Neural cell (in vitro differentiated cells): ENCODE measurements at regions not wholly inside any gene's neighbourhood (a gene's known extent, or its start where the extent isn't known, plus 50 kb on each side); places are given as distances from the start of the nearest gene placed in this dataset.

Experiments
- H2AFZ ChIP-seq: fragments of 200-600, 300-800 bp; sonication (generic), shearing (Covaris generic); 2 replicates; pipeline ENCODE4 v1.6.0; 2014; ENCODE audit warnings: low read depth, mild to moderate bottlenecking, antibody characterized with exemption, low read length, moderate library complexity
- H3F3A ChIP-seq: fragments of 200-600 bp; shearing (Covaris generic); 2 replicates; pipeline ENCODE4 v1.6.1; 2016; ENCODE audit warnings: mild to moderate bottlenecking, moderate library complexity, mixed read lengths, antibody characterized with exemption, low read length; ENCODE audit not compliant: insufficient read depth, poor library complexity, severe bottlenecking
- H3K27ac ChIP-seq: fragments of 200-600, 300-800 bp; sonication (generic), shearing (Covaris generic); 2 replicates; pipeline ENCODE4 v1.5.1; 2014; ENCODE audit warnings: mild to moderate bottlenecking, low read length, moderate library complexity
- H3K27me3 ChIP-seq: fragments of 300-800, 200-600 bp; sonication (generic), shearing (Covaris generic); 2 replicates; pipeline ENCODE4 v1.6.0; 2014; ENCODE audit warnings: mild to moderate bottlenecking, low read depth, low read length, moderate library complexity; ENCODE audit not compliant: insufficient read depth
- H3K36me3 ChIP-seq: fragments of 300-800, 200-600 bp; sonication (generic), shearing (Covaris generic); 2 replicates; pipeline ENCODE4 v1.5.1; 2014; ENCODE audit warnings: mild to moderate bottlenecking, antibody characterized with exemption, low read length, moderate library complexity; ENCODE audit not compliant: insufficient read depth
- H3K4me2 ChIP-seq: fragments of 300-800, 200-600 bp; sonication (generic), shearing (Covaris generic); 2 replicates; pipeline ENCODE4 v1.6.0; 2014; ENCODE audit warnings: mild to moderate bottlenecking, low read length
- H3K4me3 ChIP-seq: fragments of 300-800, 200-600 bp; sonication (generic), shearing (Covaris generic); 2 replicates; pipeline ENCODE4 v1.5.1; 2014; ENCODE audit warnings: mild to moderate bottlenecking, low read length, moderate library complexity
- H3K79me2 ChIP-seq: fragments of 200-600 bp; shearing (Covaris generic); replicated peaks from 2 replicates; pipeline ENCODE4 v1.6.0; 2014; ENCODE audit warnings: mild to moderate bottlenecking, low read length, moderate library complexity; ENCODE audit not compliant: insufficient read depth
- H3K9ac ChIP-seq: fragments of 300-800, 200-600 bp; sonication (generic), shearing (Covaris generic); 2 replicates; pipeline ENCODE4 v1.6.1; 2016; ENCODE audit warnings: mild to moderate bottlenecking, low read length, mixed read lengths
- H3K9me2 ChIP-seq: fragments of 200-600 bp; shearing (Covaris generic); 2 replicates; pipeline ENCODE4 v1.6.1; 2016; ENCODE audit warnings: mild to moderate bottlenecking, low read length, mixed read lengths; ENCODE audit not compliant: insufficient read depth
- H3K9me3 ChIP-seq: fragments of 200-600, 300-800 bp; sonication (generic), shearing (Covaris generic); 2 replicates; pipeline ENCODE4 v1.6.1; 2016; ENCODE audit warnings: mild to moderate bottlenecking, mixed run types, low read length, moderate library complexity, mixed read lengths
- H4K20me1 ChIP-seq: fragments of 200-600 bp; shearing (Covaris generic); 2 replicates; pipeline ENCODE4 v1.6.1; 2016; ENCODE audit warnings: mild to moderate bottlenecking, mixed run types; ENCODE audit not compliant: insufficient read depth
- CTCF ChIP-seq: fragments of 450-650 bp; IDR thresholded peaks from 2 replicates; pipeline ENCODE4 v1.5.1; 2014; ENCODE audit warnings: antibody characterized with exemption, mild to moderate bottlenecking, moderate library complexity; ENCODE audit not compliant: poor library complexity, severe bottlenecking
- EP300 ChIP-seq: fragments of 450-650 bp; conservative IDR thresholded peaks from 2 replicates; pipeline ENCODE4 v1.6.1; 2014; ENCODE audit warnings: antibody characterized with exemption, mild to moderate bottlenecking, moderate library complexity; ENCODE audit not compliant: poor library complexity, severe bottlenecking
- EZH2 ChIP-seq: fragments of 200-600, 300-800 bp; shearing (Covaris generic), sonication (generic); IDR thresholded peaks from 2 replicates; pipeline ENCODE4 v1.6.1; 2014; ENCODE audit warnings: antibody characterized with exemption, low read length, borderline replicate concordance, mild to moderate bottlenecking; ENCODE audit not compliant: insufficient read depth, poor library complexity, severe bottlenecking
- MXI1 ChIP-seq: fragments of 450-650 bp; conservative IDR thresholded peaks from 2 replicates; pipeline ENCODE4 v1.6.1; 2014; ENCODE audit warnings: antibody characterized with exemption, mild to moderate bottlenecking; ENCODE audit not compliant: poor library complexity, severe bottlenecking
- POLR2AphosphoS5 ChIP-seq: IDR thresholded peaks from 2 replicates; pipeline ENCODE4 v1.6.1; 2012
- RAD21 ChIP-seq: fragments of 450-650 bp; conservative IDR thresholded peaks from 2 replicates; pipeline ENCODE4 v1.6.1; 2014; ENCODE audit warnings: antibody characterized with exemption, mild to moderate bottlenecking, moderate library complexity
- REST ChIP-seq: IDR thresholded peaks from 2 replicates; pipeline ENCODE4 v1.6.1; 2012; ENCODE audit warnings: borderline replicate concordance
- SMC3 ChIP-seq: fragments of 450-650 bp; conservative IDR thresholded peaks from 2 replicates; pipeline ENCODE4 v1.6.1; 2014; ENCODE audit warnings: antibody characterized with exemption, mild to moderate bottlenecking, moderate library complexity; ENCODE audit not compliant: poor library complexity
- TAF1 ChIP-seq: IDR thresholded peaks from 2 replicates; pipeline ENCODE4 v1.6.1; 2012; ENCODE audit warnings: low read depth

GRCh38 chr13:76707360-76707759 lies 178.8 kb downstream of the KCTD12 start:
- Histone ChIP-seq H3F3A (no peaks in the 10 kb centered on the region), H3K27me3 (no peaks in the 10 kb centered on the region), H4K20me1 (no peaks in the 10 kb centered on the region), H3K27ac (no peak overlapping the region), H3K9me2 (no peaks in the 10 kb centered on the region), H3K9ac (no peak overlapping the region), H2AFZ (no peak overlapping the region), H3K36me3 (no peaks in the 10 kb centered on the region), H3K4me2 (no peak overlapping the region), H3K9me3 (no peaks in the 10 kb centered on the region), H3K79me2 (no peaks in the 10 kb centered on the region), H3K4me3 (no peak overlapping the region)
- TF ChIP-seq POLR2AphosphoS5 = no peak
- TF ChIP-seq CTCF = no peak
- no peak for TF ChIP-seq MXI1
- TF ChIP-seq SMC3 = no peak
- no peak for TF ChIP-seq RAD21
- TF ChIP-seq EZH2 = no peak

GRCh38 chr13:76703621-76704288 lies 182.4 kb downstream of the KCTD12 start:
- H3K79me2 ChIP-seq = no peaks in the 10 kb centered on the region
- no peaks in the 10 kb centered on the region for H3K36me3 ChIP-seq
- no peaks in the 10 kb centered on the region for H3K9me3 ChIP-seq
- no peaks in the 10 kb centered on the region for H3K9me2 ChIP-seq
- no peak overlapping the region for H3K4me3 ChIP-seq
- no peaks in the 10 kb centered on the region for H4K20me1 ChIP-seq
- H3K9ac ChIP-seq = no peak overlapping the region
- H2AFZ ChIP-seq = no peak overlapping the region
- H3K4me2 ChIP-seq = no peak overlapping the region
- no peaks in the 10 kb centered on the region for H3K27me3 ChIP-seq
- no peaks in the 10 kb centered on the region for H3F3A ChIP-seq
- TF ChIP-seq POLR2AphosphoS5 (no peak), EP300 (no peak), REST (no peak), SMC3 (no peak), CTCF (no peak), RAD21 (no peak), MXI1 (no peak), EZH2 (no peak), TAF1 (no peak)
- no peak overlapping the region for H3K27ac ChIP-seq
